ENCODE measurements at regions not wholly inside any gene's neighbourhood (a gene's known extent, or its start where the extent isn't known, plus 50 kb on each side); places are given as distances from the start of the nearest gene placed in this dataset.
"Not testable (repeated sequence)": the region's sequence is repeated elsewhere in the genome, so short reads cannot be mapped to it uniquely, and the experiment has no call there.

DNA sequence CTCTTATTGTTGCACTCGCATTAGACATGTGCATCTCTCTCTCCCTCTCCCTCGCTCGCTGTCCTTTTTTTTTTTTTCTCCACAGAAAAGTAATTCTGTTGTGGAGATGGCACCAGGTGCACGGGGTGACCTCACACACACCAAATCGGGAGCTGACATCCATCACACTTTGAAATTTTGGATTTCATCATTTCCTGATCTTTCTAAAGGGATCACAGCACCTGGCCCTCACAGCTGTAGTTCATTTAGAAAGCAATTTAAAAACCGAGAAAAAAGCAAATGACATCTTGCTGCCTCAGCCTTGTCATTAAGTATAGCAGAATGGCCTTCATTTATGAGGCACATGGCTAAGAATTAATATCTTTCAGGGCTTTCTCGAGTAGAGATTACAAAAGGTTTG is 717.2 kb downstream of the RNF144A start:
- Histone ChIP-seq H3K27ac (no peak overlapping the region), H3K27me3 (no peaks in the 10 kb centered on the region), H3K9me3 (no peaks in the 10 kb centered on the region), H3K4me3 (no peak overlapping the region), H3K4me1 (no peaks in the 10 kb centered on the region), H3K36me3 (no peaks in the 10 kb centered on the region)
- intact Hi-C loops (cut with DNase I; ENCODE audit: low total_unique reads), result no loop called here
- TF ChIP-seq POLR2A (IDR thresholded peaks at IDR 0.05), result no peak
- TF ChIP-seq, protein P1, sequence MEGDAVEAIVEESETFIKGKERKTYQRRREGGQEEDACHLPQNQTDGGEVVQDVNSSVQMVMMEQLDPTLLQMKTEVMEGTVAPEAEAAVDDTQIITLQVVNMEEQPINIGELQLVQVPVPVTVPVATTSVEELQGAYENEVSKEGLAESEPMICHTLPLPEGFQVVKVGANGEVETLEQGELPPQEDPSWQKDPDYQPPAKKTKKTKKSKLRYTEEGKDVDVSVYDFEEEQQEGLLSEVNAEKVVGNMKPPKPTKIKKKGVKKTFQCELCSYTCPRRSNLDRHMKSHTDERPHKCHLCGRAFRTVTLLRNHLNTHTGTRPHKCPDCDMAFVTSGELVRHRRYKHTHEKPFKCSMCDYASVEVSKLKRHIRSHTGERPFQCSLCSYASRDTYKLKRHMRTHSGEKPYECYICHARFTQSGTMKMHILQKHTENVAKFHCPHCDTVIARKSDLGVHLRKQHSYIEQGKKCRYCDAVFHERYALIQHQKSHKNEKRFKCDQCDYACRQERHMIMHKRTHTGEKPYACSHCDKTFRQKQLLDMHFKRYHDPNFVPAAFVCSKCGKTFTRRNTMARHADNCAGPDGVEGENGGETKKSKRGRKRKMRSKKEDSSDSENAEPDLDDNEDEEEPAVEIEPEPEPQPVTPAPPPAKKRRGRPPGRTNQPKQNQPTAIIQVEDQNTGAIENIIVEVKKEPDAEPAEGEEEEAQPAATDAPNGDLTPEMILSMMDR (IDR thresholded peaks at IDR 0.05), result no peak
- no peak for DNase-seq

DNA sequence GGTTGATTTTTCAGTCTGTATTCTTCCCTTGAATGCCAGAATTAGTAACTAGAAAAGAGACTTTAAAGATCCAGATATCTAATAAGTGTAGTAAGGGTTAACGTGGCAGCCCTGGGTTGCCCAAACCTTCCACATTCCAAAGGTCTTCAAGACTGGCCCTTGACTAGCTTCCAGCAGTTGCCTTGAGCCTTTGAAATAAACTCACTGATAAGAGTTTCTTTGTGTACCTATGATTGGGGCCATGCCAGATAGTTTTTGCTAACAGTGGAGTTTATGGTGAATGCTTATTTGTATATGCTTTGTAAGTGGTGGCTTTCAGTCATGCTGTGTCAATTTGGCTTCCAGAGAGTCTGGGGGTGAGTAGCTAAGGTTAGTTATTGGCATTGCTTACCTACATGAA is 722.3 kb downstream of the RNF144A start:
- H3K9me3 ChIP-seq, result no peaks in the 10 kb centered on the region
- no peaks in the 10 kb centered on the region for H3K27me3 ChIP-seq
- no peak overlapping the region for H3K4me3 ChIP-seq
- DNase-seq, result no peak
- no peaks in the 10 kb centered on the region for H3K36me3 ChIP-seq
- TF ChIP-seq, protein P1 (IDR thresholded peaks at IDR 0.05), result no peak
- H3K4me1 ChIP-seq, result no peaks in the 10 kb centered on the region
- no peak overlapping the region for H3K27ac ChIP-seq
- intact Hi-C loops (cut with DNase I; ENCODE audit: low total_unique reads), result no loop called here

DNA sequence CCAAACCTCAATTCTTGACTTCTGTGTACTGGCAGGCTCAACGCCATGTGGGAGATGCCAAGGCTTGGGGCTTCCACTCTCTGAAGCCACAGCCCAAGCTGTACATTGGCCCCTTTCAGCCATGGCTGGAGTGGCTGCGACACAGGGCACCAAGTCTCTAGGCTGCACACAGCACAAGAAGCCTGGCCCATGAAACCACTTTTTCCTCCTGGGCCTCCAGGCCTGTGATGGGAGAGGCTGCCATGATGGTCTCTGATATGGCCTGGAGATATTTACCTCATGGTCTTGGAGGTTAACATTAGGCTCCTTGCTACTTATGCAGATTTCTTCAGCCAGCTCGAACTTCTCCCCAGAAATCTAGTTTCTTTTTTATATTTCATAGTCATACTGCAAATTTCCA is 724.1 kb downstream of the RNF144A start:
- H3K9me3 ChIP-seq; H3K27me3 ChIP-seq; H3K36me3 ChIP-seq; DNase-seq; H3K4me1 ChIP-seq; H3K27ac ChIP-seq; intact Hi-C loops (cut with DNase I; ENCODE audit: low total_unique reads); H3K4me3 ChIP-seq: not testable (repeated sequence)

GRCh38 chr2:7646024-7646423 is 728.8 kb downstream of the RNF144A start:
- Histone ChIP-seq H3K36me3 (no peaks in the 10 kb centered on the region), H3K4me3 (no peak overlapping the region), H3K27me3 (no peaks in the 10 kb centered on the region), H3K27ac (no peak overlapping the region), H3K9me3 (no peaks in the 10 kb centered on the region), H3K4me1 (no peaks in the 10 kb centered on the region)
- TF ChIP-seq, protein P1 (IDR thresholded peaks at IDR 0.05), result no peak
- no peak for TF ChIP-seq POLR2A (IDR thresholded peaks at IDR 0.05)
- intact Hi-C loops (cut with DNase I; ENCODE audit: low total_unique reads), result no loop called here
- DNase-seq, result no peak

GRCh38 chr2:7646661-7647060 is 729.4 kb downstream of the RNF144A start:
- H3K9me3 ChIP-seq, result no peaks in the 10 kb centered on the region
- H3K27me3 ChIP-seq, result no peaks in the 10 kb centered on the region
- intact Hi-C loops (cut with DNase I; ENCODE audit: low total_unique reads), result no loop called here
- no peaks in the 10 kb centered on the region for H3K4me1 ChIP-seq
- no peaks in the 10 kb centered on the region for H3K36me3 ChIP-seq
- TF ChIP-seq, protein P1 (IDR thresholded peaks at IDR 0.05), result no peak
- no peak for TF ChIP-seq POLR2A (IDR thresholded peaks at IDR 0.05)
- no peak overlapping the region for H3K27ac ChIP-seq
- no peak for DNase-seq
- H3K4me3 ChIP-seq, result no peak overlapping the region

- Histone ChIP-seq H3K4me1 (no peaks in the 10 kb centered on the region), H3K36me3 (no peaks in the 10 kb centered on the region), H3K4me3 (no peak overlapping the region), H3K27ac (no peak overlapping the region), H3K9me3 (no peaks in the 10 kb centered on the region), H3K27me3 (no peaks in the 10 kb centered on the region)
- no peak for TF ChIP-seq POLR2A (IDR thresholded peaks at IDR 0.05)
- TF ChIP-seq, protein P1 (IDR thresholded peaks at IDR 0.05), result no peak
- intact Hi-C loops (cut with DNase I; ENCODE audit: low total_unique reads), result no loop called here
- DNase-seq, result no peak
Observed at GRCh38 chr2:7648221-7648795, 731.1 kb downstream of the RNF144A start.
